ENCODE measurements at regions not wholly inside any gene's neighbourhood (a gene's known extent, or its start where the extent isn't known, plus 50 kb on each side); places are given as distances from the start of the nearest gene placed in this dataset.

GRCh38 chr12:5308996-5309395, 122.9 kb upstream of the NTF3 start:
- TF ChIP-seq ZNF76 (tag by site-specific recombination; IDR thresholded peaks at IDR 0.05; ENCODE audit: borderline replicate concordance, low read depth): no peak
- TF ChIP-seq ZNF23 (tag by site-specific recombination; IDR thresholded peaks at IDR 0.05; ENCODE audit: borderline replicate concordance): no peak
- TF ChIP-seq CTCF (tag by site-specific recombination; IDR thresholded peaks at IDR 0.05): no peak
- no peak for TF ChIP-seq ZNF175 (tag by site-specific recombination; IDR thresholded peaks at IDR 0.05)
- TF ChIP-seq MYNN (tag by site-specific recombination; IDR thresholded peaks at IDR 0.05; ENCODE audit: borderline replicate concordance): no peak
- no peak for TF ChIP-seq GLI4 (tag by site-specific recombination; IDR thresholded peaks at IDR 0.05)
- TF ChIP-seq ZEB2 (tag by site-specific recombination; IDR thresholded peaks at IDR 0.05): no peak
- no peak for TF ChIP-seq SP2 (tag by site-specific recombination; IDR thresholded peaks at IDR 0.05)
